HepG2 (cell line): ENCODE measurements at regions not wholly inside any gene's neighbourhood (a gene's known extent, or its start where the extent isn't known, plus 50 kb on each side); places are given as distances from the start of the nearest gene placed in this dataset.

ENCODE experiments used
- ATAC-seq: fragments of 200-7000 bp; cut with Tn5 transposase; 3 replicates; pipeline ENCODE4 v1.9.1; 2020; ENCODE audit warnings: mild to moderate bottlenecking, moderate library complexity
- BruUV-seq: library from RNA; stranded (reverse); fragments of 400-500 nt; replicated peaks from 2 replicates; lab custom pipeline; 2021; lab: Mats Ljungman, UMichigan
- CTCF ChIA-PET: fragments of 300-600 bp; formaldehyde crosslinking; extraction: SDS; loops from one replicate; lab custom pipeline; 2021; ENCODE audit warnings: low total read pairs, inconsistent platforms, low intra/inter-chr PET ratio; lab: Yijun Ruan, JAX
- POLR2A ChIA-PET: fragments of 350-600 bp; sonication (Branson Sonifier 250); formaldehyde crosslinking; loops from one replicate; lab custom pipeline; 2020; ENCODE audit warnings: antibody characterized with exemption, inconsistent platforms; lab: Yijun Ruan, JAX
- DNase-seq: peaks from one replicate; pipeline ENCODE4 v3.0.0-alpha.2; 2015; ENCODE audit warnings: low spot score
- FAIRE-seq: peaks from 3 replicates; lab custom pipeline; 2011; peaks lifted over from hg19 to GRCh38; lab: Jason Lieb, UNC
- H2AFZ ChIP-seq: one replicate; pipeline ENCODE4 v1.6.1; 2011; ENCODE audit warnings: low read length, inconsistent platforms
- H3K27ac ChIP-seq: fragments of 300-600 bp; 3 replicates; pipeline ENCODE4 v1.8.0; 2011; ENCODE audit warnings: mixed run types, mild to moderate bottlenecking, mixed read lengths, low read length, inconsistent platforms; ENCODE audit not compliant: insufficient read depth; ENCODE audit errors: extremely low read length
- H3K27me3 ChIP-seq, 2 experiments: fragments of 200-600 bp in 1 of 2; 2 replicates in 1 of 2; 3 replicates in 1 of 2; pipeline versions ENCODE4 v1.6.0 to v1.8.0; 2011; ENCODE audit warnings: low read length in 2 of 2, mild to moderate bottlenecking in 2 of 2, moderate library complexity in 2 of 2, inconsistent platforms in 1 of 2; ENCODE audit not compliant: insufficient read depth in 2 of 2, control insufficient read depth in 1 of 2
- H3K36me3 ChIP-seq, 2 experiments: fragments of 200-600 bp in 1 of 2; replicated peaks in 1 of 2; 2 replicates in 1 of 2; 3 replicates in 1 of 2; pipeline versions ENCODE4 v1.5.1 to v1.8.0; 2011; ENCODE audit warnings: low read length in 2 of 2, inconsistent platforms in 1 of 2; ENCODE audit not compliant: insufficient read depth in 2 of 2, control insufficient read depth in 1 of 2
- H3K4me1 ChIP-seq: 2 replicates; pipeline ENCODE4 v1.5.1; 2012; ENCODE audit warnings: low read length, inconsistent platforms; ENCODE audit not compliant: insufficient read depth
- H3K4me2 ChIP-seq: 2 replicates; pipeline ENCODE4 v1.6.0; 2011; ENCODE audit warnings: low read depth, low read length, inconsistent platforms
- H3K4me3 ChIP-seq, 3 experiments: fragments of 200-600 bp in 1 of 3; sonication (generic), shearing (Covaris generic) in 1 of 3; replicated peaks in 1 of 3; 2 replicates each; pipeline ENCODE4 v1.5.1; 2011 to 2016; ENCODE audit warnings: low read length in 3 of 3, inconsistent platforms in 2 of 3, low read depth in 2 of 3, mild to moderate bottlenecking in 2 of 3, control low read depth in 1 of 3, mixed read lengths in 1 of 3; ENCODE audit not compliant: insufficient read depth in 1 of 3
- H3K79me2 ChIP-seq: one replicate; pipeline ENCODE4 v1.6.1; 2011; ENCODE audit warnings: low read length, inconsistent platforms; ENCODE audit not compliant: insufficient read depth
- H3K9ac ChIP-seq: 2 replicates; pipeline ENCODE4 v1.6.0; 2011; ENCODE audit warnings: mild to moderate bottlenecking, low read depth, low read length, inconsistent platforms; ENCODE audit not compliant: insufficient read depth
- H3K9me3 ChIP-seq: 2 replicates; pipeline ENCODE4 v1.5.1; 2012; ENCODE audit warnings: mild to moderate bottlenecking, low read length
- H4K20me1 ChIP-seq: 2 replicates; pipeline ENCODE4 v1.6.0; 2011; ENCODE audit warnings: inconsistent platforms, mild to moderate bottlenecking, low read length, moderate library complexity; ENCODE audit not compliant: insufficient read depth
- AHR ChIP-seq: IDR thresholded peaks from 2 replicates; pipeline ENCODE4 v1.6.1; 2018; ENCODE audit warnings: missing genetic modification reagents, missing compliant biosample characterization
- FLYWCH1 ChIP-seq: sonication (generic); formaldehyde crosslinking; IDR thresholded peaks from 2 replicates; pipeline ENCODE4 v1.8.1; 2023; ENCODE audit warnings: mild to moderate bottlenecking, missing genetic modification reagents
- HHEX ChIP-seq: IDR thresholded peaks from 2 replicates; pipeline ENCODE4 v1.6.1; 2016; ENCODE audit warnings: control low read depth
- HNRNPUL1 ChIP-seq: fragments of 200-400 bp; formaldehyde crosslinking; IDR thresholded peaks from 2 replicates; pipeline ENCODE4 v1.6.1; 2017; ENCODE audit warnings: low read depth, mild to moderate bottlenecking, low read length, moderate library complexity
- JUNB ChIP-seq: sonication (generic); formaldehyde crosslinking; IDR thresholded peaks from 2 replicates; pipeline ENCODE4 v1.8.0; 2022; ENCODE audit warnings: missing genetic modification reagents, mild to moderate bottlenecking, borderline replicate concordance
- PRPF4 ChIP-seq: fragments of 200-400 bp; formaldehyde crosslinking; IDR thresholded peaks from 2 replicates; pipeline ENCODE4 v1.6.1; 2016; ENCODE audit warnings: low read length, low read depth; ENCODE audit not compliant: poor library complexity, severe bottlenecking
- TFDP1 ChIP-seq: IDR thresholded peaks from 2 replicates; pipeline ENCODE4 v1.6.1; 2016; ENCODE audit warnings: missing compliant biosample characterization, missing genetic modification reagents, borderline replicate concordance
- UBTF ChIP-seq: sonication (generic); formaldehyde crosslinking; IDR thresholded peaks from 2 replicates; pipeline ENCODE4 v1.4.0; 2020; ENCODE audit warnings: mild to moderate bottlenecking, missing genetic modification reagents
- ZBTB14 ChIP-seq: sonication (generic); formaldehyde crosslinking; IDR thresholded peaks from 2 replicates; pipeline ENCODE4 v1.4.0; 2020; ENCODE audit warnings: missing genetic modification reagents
- ZFYVE20 ChIP-seq: sonication (generic); formaldehyde crosslinking; IDR thresholded peaks from 2 replicates; pipeline ENCODE4 v1.8.0; 2023; ENCODE audit warnings: low read depth, mild to moderate bottlenecking, moderate library complexity, missing genetic modification reagents, borderline replicate concordance
- ZNF142 ChIP-seq: sonication (generic); formaldehyde crosslinking; IDR thresholded peaks from 2 replicates; pipeline ENCODE4 v1.4.0; 2020; ENCODE audit warnings: missing genetic modification reagents
- ZNF234 ChIP-seq: sonication (generic); formaldehyde crosslinking; conservative IDR thresholded peaks from 2 replicates; pipeline ENCODE4 v1.5.1; 2020; ENCODE audit warnings: mild to moderate bottlenecking, missing genetic modification reagents
- ZSCAN21 ChIP-seq: sonication (generic); formaldehyde crosslinking; IDR thresholded peaks from 2 replicates; pipeline ENCODE4 v1.8.0; 2022; ENCODE audit warnings: mild to moderate bottlenecking, missing genetic modification reagents, moderate library complexity, borderline replicate concordance
- WGBS: methylation state at CpG from one replicate; pipeline ENCODE4 v1.1.6; 2017; ENCODE audit warnings: low lambda C conversion rate; 5-methylcytosine and 5-hydroxymethylcytosine counted together
- in situ Hi-C: cut with HindIII; loops from 2 replicates; pipeline ENCODE4 v1.10.0; 2017; ENCODE audit warnings: low pct_unique_long_range_greater_than_20kb; ENCODE audit not compliant: extremely low pct_ligation_motif_present
- intact Hi-C: fragments of 100-400 bp; cut with micrococcal nuclease; formaldehyde crosslinking; loops from one replicate; pipeline ENCODE4 v1.10.0; 2022; ENCODE audit not compliant: unreplicated experiment

- TF ChIP-seq HNRNPUL1: no peak
- TF ChIP-seq TFDP1 (CRISPR knock-in tag): no peak
- no peak for TF ChIP-seq FLYWCH1
- TF ChIP-seq ZNF234 (CRISPR knock-in tag): no peak
- no peak for TF ChIP-seq UBTF (CRISPR knock-in tag)
These were observed 650.4 kb downstream of the RFPL4B start (continued) for GRCh38 chr6:112997421-112998085.

- H3K36me3 ChIP-seq: no peaks in the 10 kb centered on the region
- H2AFZ ChIP-seq: no peak overlapping the region
- H3K4me2 ChIP-seq: no peak overlapping the region
- ChIA-PET POLR2A (no interaction called here), CTCF (no interaction called here)
- no peaks in the 10 kb centered on the region for H3K4me1 ChIP-seq
- no TSS peak for BruUV-seq
- H4K20me1 ChIP-seq: no peaks in the 10 kb centered on the region
- WGBS: 3% methylated on average over 1 of the region's 1 CpG
- in situ Hi-C loops: no loop called here
- H3K9ac ChIP-seq: no peak overlapping the region
- ATAC-seq: no peak
- intact Hi-C loops: no loop called here
- TF ChIP-seq ZFYVE20 (CRISPR knock-in tag) (no peak), HHEX (CRISPR knock-in tag) (no peak), ZNF142 (CRISPR knock-in tag) (no peak), PRPF4 (no peak), AHR (CRISPR knock-in tag) (no peak), JUNB (CRISPR knock-in tag) (no peak), ZBTB14 (CRISPR knock-in tag) (no peak), ZSCAN21 (no peak)
- no peak overlapping the region for H3K27ac ChIP-seq
- H3K27me3 ChIP-seq: no peaks in the 10 kb centered on the region
- DNase-seq: no peak
- no peaks in the 10 kb centered on the region for H3K79me2 ChIP-seq
- no peak for FAIRE-seq
- no peak overlapping the region for H3K4me3 ChIP-seq
- H3K9me3 ChIP-seq: no peaks in the 10 kb centered on the region
These were observed 656.9 kb downstream of the RFPL4B start for GRCh38 chr6:113004054-113004453.
